Endothelial cell of umbilical vein (primary cell): ENCODE measurements at regions not wholly inside any gene's neighbourhood (a gene's known extent, or its start where the extent isn't known, plus 50 kb on each side); places are given as distances from the start of the nearest gene placed in this dataset.

Source experiments
- BruUV-seq: library from RNA; stranded (reverse); fragments of 400-500 nt; replicated peaks from 2 replicates; lab custom pipeline; 2021; lab: Mats Ljungman, UMichigan
- CTCF ChIA-PET: fragments of 300-600, 350-600 bp; sonication (Branson Sonifier 250); formaldehyde crosslinking; loops from one replicate; lab custom pipeline; 2021; ENCODE audit warnings: antibody characterized with exemption, inconsistent platforms; lab: Charles Lee
- POLR2A ChIA-PET: fragments of 300-600, 350-600 bp; sonication (Branson Sonifier 250); formaldehyde crosslinking; loops from one replicate; lab custom pipeline; 2021; ENCODE audit warnings: antibody characterized with exemption, inconsistent platforms; lab: Charles Lee
- DNase-seq: peaks from one replicate; pipeline ENCODE4 v3.0.0-alpha.2; 2011; ENCODE audit warnings: low read depth, low spot score
- FAIRE-seq: peaks from 2 replicates; lab custom pipeline; 2011; peaks lifted over from hg19 to GRCh38; lab: Jason Lieb, UNC
- H2AFZ ChIP-seq: 2 replicates; pipeline ENCODE4 v1.6.0; 2012; ENCODE audit warnings: low read depth, low read length, control low read depth, inconsistent platforms
- H3K27ac ChIP-seq: 2 replicates; pipeline ENCODE4 v1.5.1; 2011; ENCODE audit warnings: low read depth, mild to moderate bottlenecking, control low read depth, low read length, moderate library complexity; ENCODE audit not compliant: insufficient read depth
- H3K27me3 ChIP-seq, 2 experiments: 2 replicates each; pipeline versions ENCODE4 v1.6.0 to v1.6.1; 2011; ENCODE audit warnings: low read length in 2 of 2, mixed read lengths in 1 of 2; ENCODE audit not compliant: control insufficient read depth in 2 of 2, insufficient read depth in 2 of 2
- H3K36me3 ChIP-seq, 2 experiments: 2 replicates in 1 of 2; 3 replicates in 1 of 2; pipeline ENCODE4 v1.5.1; 2011; ENCODE audit warnings: low read length in 2 of 2, mild to moderate bottlenecking in 1 of 2, moderate library complexity in 1 of 2; ENCODE audit not compliant: control insufficient read depth in 2 of 2, insufficient read depth in 2 of 2; ENCODE audit errors: extremely low read depth in 1 of 2
- H3K4me1 ChIP-seq: 3 replicates; pipeline ENCODE4 v1.5.1; 2011; ENCODE audit warnings: mild to moderate bottlenecking, low read length; ENCODE audit not compliant: control insufficient read depth, insufficient read depth; ENCODE audit errors: extremely low read depth
- H3K4me2 ChIP-seq: 2 replicates; pipeline ENCODE4 v1.6.1; 2011; ENCODE audit warnings: low read length, control low read depth, mixed read lengths; ENCODE audit not compliant: insufficient read depth
- H3K4me3 ChIP-seq, 3 experiments: fragments of 200-600 bp in 1 of 3; sonication (generic), shearing (Covaris generic) in 1 of 3; replicated peaks in 1 of 3; 2 replicates each; pipeline ENCODE4 v1.5.1; 2011 to 2016; ENCODE audit warnings: control low read depth in 3 of 3, low read length in 3 of 3, mild to moderate bottlenecking in 2 of 3, inconsistent platforms in 1 of 3, low read depth in 1 of 3, moderate library complexity in 1 of 3; ENCODE audit not compliant: insufficient read depth in 1 of 3
- H3K79me2 ChIP-seq: 2 replicates; pipeline ENCODE4 v1.6.0; 2012; ENCODE audit warnings: low read length, inconsistent platforms; ENCODE audit not compliant: control insufficient read depth, insufficient read depth
- H3K9ac ChIP-seq: replicated peaks from 2 replicates; pipeline ENCODE3; 2011; ENCODE audit warnings: low read length, control low read depth; ENCODE audit not compliant: insufficient read depth; ENCODE audit errors: extremely low read depth
- H3K9me1 ChIP-seq: replicated peaks from 3 replicates; pipeline ENCODE4 v1.6.0; 2011; ENCODE audit warnings: mild to moderate bottlenecking, low read length; ENCODE audit not compliant: control insufficient read depth, insufficient read depth; ENCODE audit errors: extremely low read depth
- H3K9me3 ChIP-seq: replicated peaks from 2 replicates; pipeline ENCODE4 v1.5.1; 2012; ENCODE audit warnings: low read length, inconsistent platforms; ENCODE audit not compliant: control insufficient read depth, insufficient read depth
- H4K20me1 ChIP-seq: replicated peaks from 2 replicates; pipeline ENCODE3; 2011; ENCODE audit warnings: mild to moderate bottlenecking, low read length; ENCODE audit not compliant: control insufficient read depth, insufficient read depth; ENCODE audit errors: extremely low read depth
- FOS ChIP-seq: IDR thresholded peaks from 2 replicates; pipeline ENCODE4 v1.6.1; 2011; ENCODE audit warnings: mild to moderate bottlenecking, low read length, moderate library complexity, borderline replicate concordance; ENCODE audit not compliant: insufficient read depth
- GATA2 ChIP-seq: IDR thresholded peaks from 2 replicates; pipeline ENCODE4 v1.7.0; 2011; ENCODE audit warnings: low read depth, mild to moderate bottlenecking, moderate library complexity, mixed read lengths, low read length; ENCODE audit not compliant: insufficient read length, insufficient read depth
- JUN ChIP-seq: IDR thresholded peaks from 2 replicates; pipeline ENCODE4 v1.6.1; 2011; ENCODE audit warnings: borderline replicate concordance, low read depth; ENCODE audit not compliant: insufficient read length, insufficient read depth
- MYC ChIP-seq: IDR thresholded peaks from one replicate; pipeline ENCODE4 v1.6.1; 2011; ENCODE audit warnings: mild to moderate bottlenecking, low read depth, low read length
- POLR2AphosphoS5 ChIP-seq: IDR thresholded peaks from 2 replicates; pipeline ENCODE4 v1.6.1; 2012; ENCODE audit warnings: low read depth, mild to moderate bottlenecking, control low read depth, low read length, moderate library complexity; ENCODE audit not compliant: insufficient read depth
- dilution Hi-C: fragments of 300-500 bp; cut with MboI; formaldehyde crosslinking; loops from one replicate; pipeline ENCODE4 v1.15.0; 2019; ENCODE audit warnings: low sequenced_read_pairs; ENCODE audit not compliant: extremely low pct_ligation_motif_present
- intact Hi-C: fragments of 100-400 bp; cut with micrococcal nuclease; formaldehyde crosslinking; loops from one replicate; pipeline ENCODE4 v1.10.0; 2022
- TF ChIP-seq, protein P1 (sequence below): IDR thresholded peaks from 2 replicates; pipeline ENCODE4 v1.6.1; 2011; ENCODE audit not compliant: insufficient read depth, insufficient read length
- TF ChIP-seq, protein P2 (sequence below), 2 donors: IDR thresholded peaks; 1 replicate in 1 of 2; 2 replicates in 1 of 2; pipeline ENCODE4 v1.5.1; 2011; ENCODE audit warnings: low read length in 2 of 2, mild to moderate bottlenecking in 2 of 2, moderate library complexity in 2 of 2, control low read depth in 1 of 2, inconsistent platforms in 1 of 2, low read depth in 1 of 2; ENCODE audit not compliant: insufficient read depth in 1 of 2; ENCODE audit errors: extremely low read depth in 1 of 2

DNA sequence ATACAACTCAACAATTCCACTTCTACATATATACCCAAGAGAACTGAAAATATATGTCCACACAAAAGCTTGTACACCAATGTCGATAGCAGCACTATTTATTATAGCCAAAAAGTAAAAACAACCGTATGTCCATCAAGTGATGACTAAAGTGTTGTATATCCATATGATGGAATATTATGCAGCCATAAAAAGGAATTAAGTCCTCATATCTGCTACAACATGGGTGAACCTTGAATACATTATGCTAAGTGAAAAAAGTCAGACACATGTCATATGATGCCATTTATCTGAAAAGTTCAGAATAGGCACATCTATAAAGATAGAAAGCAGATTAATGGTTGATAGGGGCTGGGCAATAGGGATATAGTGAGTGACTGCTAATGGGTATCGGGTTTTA is 204.5 kb downstream of the KCNRG start:
- dilution Hi-C loops = no loop called here
- Histone ChIP-seq H3K4me3 (no peak overlapping the region), H3K27ac (no peak overlapping the region), H2AFZ (no peak overlapping the region), H3K9me1 (no peaks in the 10 kb centered on the region), H3K36me3 (no peaks in the 10 kb centered on the region), H3K79me2 (no peaks in the 10 kb centered on the region), H4K20me1 (no peaks in the 10 kb centered on the region), H3K4me1 (no peaks in the 10 kb centered on the region), H3K27me3 (no peaks in the 10 kb centered on the region), H3K4me2 (no peak overlapping the region), H3K9me3 (no peaks in the 10 kb centered on the region), H3K9ac (no peak overlapping the region)
- FAIRE-seq (no peak), DNase-seq (no peak)
- TF ChIP-seq MYC = no peak
- TF ChIP-seq, protein P1, sequence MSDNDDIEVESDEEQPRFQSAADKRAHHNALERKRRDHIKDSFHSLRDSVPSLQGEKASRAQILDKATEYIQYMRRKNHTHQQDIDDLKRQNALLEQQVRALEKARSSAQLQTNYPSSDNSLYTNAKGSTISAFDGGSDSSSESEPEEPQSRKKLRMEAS = no peak
- TF ChIP-seq FOS = no peak
- no peak for TF ChIP-seq JUN
- TF ChIP-seq POLR2AphosphoS5 = no peak
- TF ChIP-seq, protein P2, sequence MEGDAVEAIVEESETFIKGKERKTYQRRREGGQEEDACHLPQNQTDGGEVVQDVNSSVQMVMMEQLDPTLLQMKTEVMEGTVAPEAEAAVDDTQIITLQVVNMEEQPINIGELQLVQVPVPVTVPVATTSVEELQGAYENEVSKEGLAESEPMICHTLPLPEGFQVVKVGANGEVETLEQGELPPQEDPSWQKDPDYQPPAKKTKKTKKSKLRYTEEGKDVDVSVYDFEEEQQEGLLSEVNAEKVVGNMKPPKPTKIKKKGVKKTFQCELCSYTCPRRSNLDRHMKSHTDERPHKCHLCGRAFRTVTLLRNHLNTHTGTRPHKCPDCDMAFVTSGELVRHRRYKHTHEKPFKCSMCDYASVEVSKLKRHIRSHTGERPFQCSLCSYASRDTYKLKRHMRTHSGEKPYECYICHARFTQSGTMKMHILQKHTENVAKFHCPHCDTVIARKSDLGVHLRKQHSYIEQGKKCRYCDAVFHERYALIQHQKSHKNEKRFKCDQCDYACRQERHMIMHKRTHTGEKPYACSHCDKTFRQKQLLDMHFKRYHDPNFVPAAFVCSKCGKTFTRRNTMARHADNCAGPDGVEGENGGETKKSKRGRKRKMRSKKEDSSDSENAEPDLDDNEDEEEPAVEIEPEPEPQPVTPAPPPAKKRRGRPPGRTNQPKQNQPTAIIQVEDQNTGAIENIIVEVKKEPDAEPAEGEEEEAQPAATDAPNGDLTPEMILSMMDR (IDR thresholded peaks at IDR 0.05; ENCODE audit: extremely low read depth in 1 of 2, insufficient read depth in 1 of 2, low read depth in 1 of 2, low read length in 2 of 2) = no peak
- TF ChIP-seq GATA2 = no peak
- CTCF ChIA-PET = no interaction called here
- no TSS peak for BruUV-seq
- intact Hi-C loops = no loop called here
- POLR2A ChIA-PET = no interaction called here
